ENCODE measurements at regions not wholly inside any gene's neighbourhood (a gene's known extent, or its start where the extent isn't known, plus 50 kb on each side); places are given as distances from the start of the nearest gene placed in this dataset.

DNA sequence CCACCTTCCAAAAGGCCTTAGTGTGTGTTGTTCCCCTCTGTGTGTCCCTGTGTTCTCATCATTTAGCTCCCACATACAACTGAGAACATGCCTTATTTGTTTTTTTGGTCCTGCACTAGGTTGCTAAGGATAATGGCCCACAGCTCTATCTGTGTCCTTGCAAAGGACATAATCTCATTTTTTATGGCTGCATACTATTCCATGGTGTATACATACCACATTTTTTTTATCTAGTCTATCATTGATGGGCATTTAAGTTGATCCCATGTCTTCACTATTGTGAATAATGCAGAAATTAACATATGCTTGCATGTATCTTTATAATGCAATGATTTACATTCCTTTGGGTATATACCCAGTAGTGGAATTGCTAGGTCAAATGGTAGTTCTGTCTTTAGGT is 645.7 kb downstream of the PDCD6IP start:
- TF ChIP-seq CTCF (IDR thresholded peaks at IDR 0.05; ENCODE audit: insufficient read depth, low read length) (no peak), GABPA (IDR thresholded peaks at IDR 0.05; ENCODE audit: low read depth) (no peak), POLR2AphosphoS5 (IDR thresholded peaks at IDR 0.05; ENCODE audit: low read depth) (no peak), SPI1 (IDR thresholded peaks at IDR 0.05; ENCODE audit: borderline replicate concordance, low read depth) (no peak)
- TF ChIP-seq, protein P1, sequence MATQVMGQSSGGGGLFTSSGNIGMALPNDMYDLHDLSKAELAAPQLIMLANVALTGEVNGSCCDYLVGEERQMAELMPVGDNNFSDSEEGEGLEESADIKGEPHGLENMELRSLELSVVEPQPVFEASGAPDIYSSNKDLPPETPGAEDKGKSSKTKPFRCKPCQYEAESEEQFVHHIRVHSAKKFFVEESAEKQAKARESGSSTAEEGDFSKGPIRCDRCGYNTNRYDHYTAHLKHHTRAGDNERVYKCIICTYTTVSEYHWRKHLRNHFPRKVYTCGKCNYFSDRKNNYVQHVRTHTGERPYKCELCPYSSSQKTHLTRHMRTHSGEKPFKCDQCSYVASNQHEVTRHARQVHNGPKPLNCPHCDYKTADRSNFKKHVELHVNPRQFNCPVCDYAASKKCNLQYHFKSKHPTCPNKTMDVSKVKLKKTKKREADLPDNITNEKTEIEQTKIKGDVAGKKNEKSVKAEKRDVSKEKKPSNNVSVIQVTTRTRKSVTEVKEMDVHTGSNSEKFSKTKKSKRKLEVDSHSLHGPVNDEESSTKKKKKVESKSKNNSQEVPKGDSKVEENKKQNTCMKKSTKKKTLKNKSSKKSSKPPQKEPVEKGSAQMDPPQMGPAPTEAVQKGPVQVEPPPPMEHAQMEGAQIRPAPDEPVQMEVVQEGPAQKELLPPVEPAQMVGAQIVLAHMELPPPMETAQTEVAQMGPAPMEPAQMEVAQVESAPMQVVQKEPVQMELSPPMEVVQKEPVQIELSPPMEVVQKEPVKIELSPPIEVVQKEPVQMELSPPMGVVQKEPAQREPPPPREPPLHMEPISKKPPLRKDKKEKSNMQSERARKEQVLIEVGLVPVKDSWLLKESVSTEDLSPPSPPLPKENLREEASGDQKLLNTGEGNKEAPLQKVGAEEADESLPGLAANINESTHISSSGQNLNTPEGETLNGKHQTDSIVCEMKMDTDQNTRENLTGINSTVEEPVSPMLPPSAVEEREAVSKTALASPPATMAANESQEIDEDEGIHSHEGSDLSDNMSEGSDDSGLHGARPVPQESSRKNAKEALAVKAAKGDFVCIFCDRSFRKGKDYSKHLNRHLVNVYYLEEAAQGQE (IDR thresholded peaks at IDR 0.05; ENCODE audit: insufficient replicate concordance, low read depth) = no peak

All from HL-60 (cell line).